GM21723 (cell line): ENCODE measurements at regions not wholly inside any gene's neighbourhood (a gene's known extent, or its start where the extent isn't known, plus 50 kb on each side); places are given as distances from the start of the nearest gene placed in this dataset.

Experiments
- ATAC-seq: cut with Tn5 transposase; IDR thresholded peaks from one replicate; pipeline ENCODE4 v1.9.1; 2021; ENCODE audit warnings: mild to moderate bottlenecking, moderate library complexity; ENCODE audit not compliant: unreplicated experiment

DNA sequence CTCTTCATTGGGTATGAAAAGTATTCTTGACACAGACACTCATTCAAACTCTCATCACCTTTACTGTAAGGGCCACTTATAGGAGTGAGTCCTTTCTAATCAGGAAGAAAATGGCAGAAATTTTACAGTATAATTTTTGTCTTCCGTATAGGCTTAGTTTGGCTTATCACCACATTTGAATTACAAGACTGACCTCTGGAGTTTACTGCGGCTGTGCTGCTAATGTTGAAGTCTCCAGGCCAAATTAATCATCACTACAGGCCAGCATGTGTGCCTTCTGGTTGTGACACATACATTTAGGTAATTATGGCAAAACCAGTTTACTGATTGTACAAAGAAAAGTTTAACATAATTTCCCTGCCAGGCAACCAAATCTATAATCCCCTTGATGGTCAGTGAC lies 753.6 kb upstream of the GCFC2 start:
- ATAC-seq = no peak

DNA sequence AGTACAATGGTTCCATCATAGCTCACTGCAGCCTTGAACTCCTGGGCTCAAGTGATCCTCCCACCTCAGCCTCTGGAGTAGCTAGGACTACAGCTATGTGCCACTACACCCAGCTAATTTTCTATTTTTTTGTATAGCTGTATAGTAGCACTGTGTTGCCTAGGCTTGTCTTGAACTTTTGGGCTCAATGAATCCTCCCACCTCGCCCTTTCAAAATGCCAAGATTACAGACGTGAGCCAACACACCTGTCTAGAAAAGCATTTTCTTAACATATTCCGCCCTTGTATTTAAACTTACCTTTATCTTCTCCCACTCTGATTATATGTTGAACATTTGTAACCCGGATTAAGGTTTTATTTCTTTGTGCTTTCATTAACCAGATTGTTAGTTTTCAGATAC lies 750.7 kb upstream of the GCFC2 start:
- ATAC-seq = no peak

DNA sequence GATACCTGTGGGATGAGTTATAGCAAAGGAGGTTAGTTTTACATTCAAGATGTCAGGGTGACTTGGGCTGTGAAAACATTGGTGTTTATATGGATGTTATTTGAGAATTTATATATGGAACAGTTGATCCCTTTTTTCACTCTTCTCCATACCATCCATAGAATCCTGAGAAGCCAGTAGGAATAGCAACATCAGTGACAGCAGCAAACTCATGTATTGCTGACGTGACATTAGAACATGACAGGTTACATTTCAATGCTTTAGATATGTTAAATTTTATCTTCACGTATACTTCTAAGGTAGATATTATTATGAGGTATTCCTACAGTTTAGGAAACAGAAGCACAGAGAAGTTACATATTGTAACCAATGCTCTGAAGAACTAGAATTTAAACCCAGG lies 745.2 kb upstream of the GCFC2 start:
- ATAC-seq = no peak

DNA sequence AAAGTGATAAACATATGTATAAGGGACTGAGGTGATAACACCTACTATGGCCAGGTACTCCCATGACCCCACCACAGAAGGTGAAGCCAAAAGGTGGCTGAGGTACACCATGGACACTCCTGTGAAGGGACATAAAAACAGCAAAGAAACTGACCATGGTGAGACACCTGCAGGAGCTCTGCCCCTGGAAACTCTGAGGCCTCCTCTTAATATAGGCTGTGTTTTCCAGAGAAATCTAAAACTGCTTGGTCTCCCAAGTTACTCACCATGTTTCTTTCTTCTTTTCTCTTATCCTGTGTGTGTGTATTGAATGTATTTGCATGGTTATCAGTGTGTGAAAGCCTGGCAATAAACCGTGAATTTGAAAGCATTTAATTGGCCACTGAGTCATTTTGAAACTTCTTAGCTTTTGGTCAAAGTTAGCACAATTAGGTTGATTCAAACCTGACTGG lies 739.3 kb upstream of the GCFC2 start:
- ATAC-seq = no peak

DNA sequence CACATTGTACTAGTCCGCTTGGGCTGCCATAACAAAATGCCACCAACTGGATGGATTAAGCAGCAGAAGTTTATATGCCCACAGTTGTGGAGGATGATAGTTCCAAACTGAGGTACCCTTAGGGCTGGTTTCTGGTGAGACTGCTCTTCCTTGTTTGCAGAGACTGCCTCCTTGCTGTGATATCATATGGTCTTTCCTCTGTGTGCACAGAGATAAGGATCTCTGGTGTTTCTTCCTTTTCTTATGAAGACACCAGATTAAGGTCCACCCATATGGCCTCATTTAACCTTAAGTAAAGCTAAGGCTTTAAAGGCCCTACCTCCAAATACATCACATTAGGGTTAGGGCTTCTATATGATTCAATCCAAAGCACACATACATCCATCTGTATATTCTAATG lies 738.2 kb upstream of the GCFC2 start:
- ATAC-seq = no peak

DNA sequence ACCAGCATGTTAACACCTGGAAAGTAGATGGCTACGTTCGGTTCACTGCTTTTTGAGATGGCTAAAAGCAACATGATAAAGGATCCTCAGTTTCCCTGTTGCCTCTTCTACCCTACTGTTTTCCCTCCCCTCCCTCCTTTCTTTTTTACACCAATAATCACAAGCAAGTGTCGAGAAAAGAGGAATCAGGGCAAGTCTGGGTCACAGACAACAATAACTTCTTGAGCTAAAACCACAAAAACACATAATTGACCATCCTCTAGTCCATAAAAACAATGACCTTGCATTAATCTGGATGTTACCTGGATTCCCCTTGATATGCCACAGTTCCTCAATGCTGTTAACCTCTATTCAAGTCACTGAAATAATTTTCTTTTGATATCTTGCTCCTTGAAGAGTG lies 736.6 kb upstream of the GCFC2 start:
- no peak for ATAC-seq

DNA sequence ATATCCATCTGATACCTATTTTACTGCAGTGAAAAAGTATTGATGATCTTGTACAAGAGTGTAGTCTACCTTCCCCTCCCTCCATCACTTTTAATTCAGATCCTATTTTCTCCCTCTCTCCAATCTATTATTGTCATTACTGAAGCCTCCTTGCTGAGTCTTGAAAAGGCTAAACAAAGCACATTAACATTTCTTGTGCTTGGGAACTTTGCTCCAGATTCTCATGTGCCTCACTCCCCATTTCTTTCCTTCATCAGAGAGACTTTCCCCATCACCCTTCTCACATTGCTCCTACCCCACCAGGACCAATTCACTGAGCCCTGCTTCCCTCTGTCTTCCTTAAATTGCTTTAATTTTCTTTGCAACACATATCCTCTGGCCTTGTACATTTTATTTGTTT lies 736.2 kb upstream of the GCFC2 start:
- no peak for ATAC-seq

DNA sequence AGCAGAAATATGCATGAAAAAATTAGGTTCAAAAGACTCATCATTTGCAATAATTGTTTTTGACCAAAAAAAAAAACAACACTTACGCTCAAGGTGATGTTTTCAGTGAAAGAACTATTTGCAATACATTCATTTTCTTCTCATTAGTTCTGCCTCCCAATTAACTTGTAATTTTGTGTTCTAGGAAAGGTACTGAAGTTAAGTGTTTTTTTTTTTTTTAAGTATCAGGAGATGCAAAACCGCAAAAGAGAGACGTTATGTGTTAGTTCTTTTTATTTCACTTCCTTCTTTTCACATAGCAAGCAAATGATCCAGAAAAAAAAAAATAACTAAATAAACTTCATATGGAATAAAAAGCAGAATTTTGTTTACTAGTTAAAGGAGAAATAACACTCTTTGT lies 735.2 kb upstream of the GCFC2 start:
- no peak for ATAC-seq

DNA sequence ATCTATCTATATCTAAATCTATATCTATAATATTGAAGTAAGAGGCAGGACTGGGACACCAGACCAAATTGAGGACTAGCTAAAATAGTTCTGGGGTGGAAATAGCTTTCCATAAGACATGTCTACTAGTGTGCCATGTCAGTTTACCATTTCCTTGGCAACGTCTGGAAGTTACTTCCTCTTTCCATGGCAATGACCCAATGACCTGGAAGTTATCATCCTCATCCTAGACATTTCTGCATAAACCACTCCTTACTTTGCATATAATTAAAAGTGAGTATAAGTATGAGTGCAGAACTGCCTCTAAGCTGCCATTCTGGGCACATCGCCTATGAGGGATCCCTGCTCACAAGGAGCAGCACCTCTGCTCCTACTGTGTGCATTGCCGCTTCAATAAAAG lies 734.0 kb upstream of the GCFC2 start:
- ATAC-seq = no peak

DNA sequence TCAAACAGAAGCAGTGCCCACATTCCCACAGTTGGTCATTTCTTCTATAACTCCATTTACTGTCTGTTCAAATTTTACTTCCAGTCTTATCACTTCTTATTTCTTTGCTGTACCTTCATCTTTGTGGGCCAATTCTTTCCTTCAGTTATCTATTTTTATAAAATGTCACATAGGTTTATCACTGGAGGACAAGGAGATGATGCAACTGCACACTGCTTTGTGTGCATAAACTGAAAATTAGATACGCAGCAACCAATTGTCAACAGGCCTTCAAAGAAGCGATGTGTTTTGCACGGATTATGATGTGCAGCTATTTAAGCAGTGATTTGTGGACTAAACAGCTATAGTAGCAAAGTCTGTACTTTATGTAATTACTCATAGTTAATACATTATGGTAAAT lies 726.8 kb upstream of the GCFC2 start:
- ATAC-seq = no peak

DNA sequence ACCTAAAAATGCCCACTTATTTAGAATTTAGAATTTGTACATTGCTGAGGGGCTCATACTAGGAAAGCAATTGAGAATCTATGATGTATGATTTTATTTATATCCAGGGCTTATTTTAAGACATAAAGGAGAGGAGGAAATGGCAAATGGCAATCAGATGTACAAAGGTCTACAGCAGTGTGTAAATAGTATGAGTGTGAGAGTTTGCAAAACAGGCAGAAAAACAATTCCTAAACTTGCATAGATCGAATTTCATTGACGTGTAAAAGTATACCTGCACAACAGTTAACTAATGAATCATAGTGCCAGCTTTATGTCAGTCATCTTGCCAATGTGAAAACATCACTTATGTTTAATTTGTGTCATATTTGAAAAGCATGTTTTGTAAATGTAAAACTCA lies 718.7 kb upstream of the GCFC2 start:
- no peak for ATAC-seq

DNA sequence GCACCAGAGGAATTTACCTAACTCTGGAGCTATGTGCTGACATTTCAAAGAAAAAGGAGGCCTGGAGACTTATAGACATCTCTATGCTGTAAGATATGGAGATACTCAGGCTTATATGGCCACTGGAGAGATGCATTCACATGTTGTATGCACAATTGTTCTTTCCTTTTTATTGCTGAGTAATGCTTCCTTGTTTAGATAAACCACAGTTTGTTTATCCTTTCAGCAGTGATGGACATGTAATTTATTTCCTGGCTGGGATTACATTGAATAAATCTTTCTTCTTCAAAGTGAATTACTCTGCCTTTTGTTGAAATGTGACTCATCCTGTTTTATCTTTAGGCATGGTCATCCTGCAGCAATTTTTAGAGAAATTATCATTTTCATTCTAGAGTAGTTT lies 716.7 kb upstream of the GCFC2 start:
- no peak for ATAC-seq

DNA sequence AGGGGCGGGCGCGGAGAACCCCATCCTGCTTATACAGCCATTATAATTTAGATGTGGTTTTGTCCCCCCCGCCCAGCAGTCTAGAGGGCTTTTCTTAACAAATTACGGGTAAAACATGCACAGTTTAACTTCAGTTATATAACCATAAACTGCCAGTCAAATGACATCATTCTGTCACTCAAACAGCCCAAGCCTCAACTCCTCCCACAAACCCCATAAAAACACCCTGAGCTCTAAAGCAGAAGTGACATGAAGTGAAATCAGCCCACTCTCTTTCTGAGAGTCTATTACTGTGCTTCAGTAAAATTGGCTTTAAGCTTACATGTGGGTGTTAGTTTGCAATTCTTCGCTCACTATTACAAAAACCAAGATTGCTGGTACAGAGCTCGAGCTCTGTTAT lies 705.1 kb upstream of the GCFC2 start:
- no peak for ATAC-seq

DNA sequence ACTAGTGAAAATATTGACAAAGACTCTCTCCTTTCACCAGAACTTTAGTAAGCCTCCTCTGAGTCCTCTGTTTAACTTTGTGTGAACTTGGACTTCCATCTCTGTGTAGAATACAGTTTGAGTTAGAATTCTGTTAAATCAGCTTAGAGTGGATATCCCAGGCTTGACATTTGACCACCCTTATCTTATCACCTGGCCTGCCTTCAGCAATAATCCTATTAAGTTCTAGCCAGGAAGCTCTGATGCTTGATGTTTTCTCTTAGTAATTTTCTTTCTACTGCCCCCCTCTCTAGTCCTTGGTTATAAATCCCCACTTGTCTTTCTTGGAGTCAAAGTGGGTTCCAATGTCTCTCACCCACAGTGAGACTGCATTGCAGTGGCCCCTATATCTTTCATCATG lies 702.7 kb upstream of the GCFC2 start:
- ATAC-seq = no peak

DNA sequence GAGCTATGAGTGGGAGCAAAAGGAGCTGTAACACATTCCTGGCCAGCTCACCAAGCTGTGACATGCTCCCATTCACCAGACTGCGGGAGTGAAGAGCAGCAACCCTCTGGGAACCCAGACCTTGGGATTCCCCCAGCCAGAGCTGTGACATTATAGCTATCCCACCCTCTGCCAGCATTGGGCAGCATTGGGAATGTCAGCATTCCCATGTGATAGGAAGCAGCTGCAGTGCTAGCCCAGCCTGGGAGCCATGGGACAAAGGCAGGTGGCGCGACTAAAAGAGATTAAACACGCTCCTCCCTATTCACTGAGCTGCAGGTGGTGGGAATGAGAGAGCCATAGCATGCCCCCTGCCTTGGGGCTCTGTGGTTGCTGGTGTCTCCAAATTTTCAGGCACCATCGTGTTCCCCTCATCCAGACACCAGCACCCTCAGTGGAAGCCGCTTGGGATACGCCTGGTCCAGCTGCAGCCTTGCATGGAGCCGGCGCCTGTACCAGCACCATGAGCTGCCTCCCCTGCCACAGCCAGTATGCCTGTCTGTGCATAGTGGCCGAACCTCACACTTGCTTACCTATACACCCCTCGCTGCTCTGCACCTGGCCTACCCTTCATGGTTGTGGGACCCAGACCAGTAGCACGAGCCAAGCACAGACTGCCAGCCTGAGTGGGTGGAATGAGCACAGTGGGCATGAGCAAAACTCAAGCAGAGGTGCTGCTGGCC lies 695.6 kb upstream of the GCFC2 start:
- ATAC-seq = no peak

DNA sequence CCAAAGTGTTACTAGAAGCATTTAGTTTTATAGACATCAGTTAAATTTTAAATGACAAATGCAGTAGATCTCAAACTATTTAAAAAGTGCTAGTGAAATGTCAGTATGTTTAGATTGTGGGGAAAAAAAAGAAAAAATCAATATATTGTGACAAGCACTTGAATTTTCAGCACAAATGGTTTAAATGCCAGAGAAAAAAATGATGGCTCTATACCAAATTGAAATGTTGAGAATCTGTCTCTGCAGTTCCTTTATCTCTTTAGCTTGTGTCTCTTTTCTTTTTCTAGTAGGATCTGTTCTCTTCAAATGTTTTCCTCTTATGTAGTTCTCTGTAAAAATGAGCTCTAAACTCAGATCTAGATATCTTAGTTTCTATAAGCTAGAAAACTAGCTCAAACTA lies 682.6 kb upstream of the GCFC2 start:
- ATAC-seq = no peak

DNA sequence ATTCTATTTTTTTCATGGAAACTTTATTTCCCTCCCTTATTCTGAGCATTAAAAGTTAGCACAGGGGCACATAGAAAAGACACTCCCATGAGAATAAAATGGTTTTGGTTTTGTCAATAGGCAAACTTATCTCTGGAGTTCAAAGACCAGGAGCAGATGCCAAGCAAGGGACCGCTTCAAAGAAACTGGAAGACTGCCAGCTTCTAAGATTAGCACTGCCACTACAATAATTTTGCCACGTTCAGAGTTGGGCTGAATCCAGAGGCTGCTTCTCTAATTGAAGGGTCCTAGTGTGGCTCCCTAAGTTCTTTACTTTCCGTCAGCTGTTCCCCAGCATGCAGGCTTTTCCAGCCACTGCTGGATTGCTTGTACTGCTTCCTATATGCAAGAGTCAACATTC lies 681.0 kb upstream of the GCFC2 start:
- ATAC-seq = no peak

DNA sequence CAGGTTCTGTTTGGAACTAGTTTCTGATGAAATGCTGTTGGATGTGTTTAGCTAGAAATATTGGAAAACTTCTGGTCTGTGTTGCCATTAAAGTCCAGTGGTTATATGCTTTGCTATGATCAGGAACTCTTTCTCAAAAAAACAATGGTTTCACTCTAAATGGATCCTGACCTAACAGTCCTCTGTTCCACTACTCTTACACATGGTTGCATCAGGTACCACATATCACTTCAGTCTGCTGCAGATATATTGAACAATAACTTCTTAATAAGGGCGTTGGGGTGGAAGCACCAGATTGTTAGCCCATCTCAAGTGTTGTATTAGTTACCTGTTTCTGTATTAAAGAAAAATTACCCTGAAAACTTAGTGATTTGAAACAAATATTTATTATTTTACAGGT lies 676.6 kb upstream of the GCFC2 start:
- no peak for ATAC-seq

DNA sequence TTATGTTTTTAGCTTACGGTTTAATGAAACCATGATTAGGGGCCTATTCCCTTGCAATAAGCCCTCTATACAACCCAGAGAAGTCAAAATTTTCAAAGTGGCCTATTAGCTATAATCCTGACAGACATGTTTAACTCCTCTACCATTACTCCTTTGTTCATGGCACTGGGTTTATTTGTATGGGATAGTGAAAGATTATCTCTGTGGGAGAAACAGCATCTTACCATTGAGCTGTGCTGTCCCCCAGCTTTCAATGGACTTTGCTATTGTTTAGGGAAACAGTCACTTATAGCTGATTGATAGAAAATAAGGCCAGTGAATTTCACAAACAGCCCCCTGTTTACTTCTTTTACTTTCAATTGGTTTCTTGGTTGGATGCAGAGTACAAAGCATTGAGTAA lies 675.2 kb upstream of the GCFC2 start:
- no peak for ATAC-seq

DNA sequence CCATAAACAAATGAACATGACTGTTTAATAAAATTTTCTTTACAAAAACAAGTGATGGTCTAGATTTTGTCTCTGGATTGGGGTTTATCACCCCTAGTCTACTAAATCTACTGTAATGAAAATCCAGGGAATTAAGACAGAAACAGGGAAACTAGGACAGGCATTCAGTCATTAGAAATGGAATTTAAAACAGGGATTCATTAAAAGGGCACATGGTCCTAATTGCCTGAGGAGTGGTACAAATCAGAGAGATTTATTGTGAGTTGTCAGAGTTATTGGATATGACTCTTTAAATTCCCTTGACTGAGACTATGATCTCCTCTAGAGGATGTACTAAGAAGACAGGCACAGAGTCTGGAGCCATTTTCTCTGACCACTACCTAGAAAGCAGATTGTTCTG lies 670.9 kb upstream of the GCFC2 start:
- ATAC-seq = no peak

DNA sequence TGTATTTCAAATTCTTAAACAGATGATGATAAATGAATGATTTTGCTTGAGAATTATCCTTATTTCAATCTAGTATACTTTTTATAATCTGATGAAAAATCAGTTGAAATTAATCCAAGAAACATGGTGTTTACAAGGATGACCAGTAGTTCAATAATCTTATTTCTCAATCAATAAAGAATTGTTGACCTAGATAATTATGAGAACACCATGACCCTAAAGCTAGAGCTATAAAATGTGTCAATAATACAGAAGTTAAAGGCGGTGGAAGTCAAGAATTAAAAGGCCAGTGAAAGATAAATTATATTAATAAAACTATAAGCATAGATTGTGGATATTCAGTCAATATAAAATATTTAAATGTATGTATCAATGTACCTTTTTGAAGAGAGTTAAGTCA lies 667.4 kb upstream of the GCFC2 start:
- no peak for ATAC-seq

DNA sequence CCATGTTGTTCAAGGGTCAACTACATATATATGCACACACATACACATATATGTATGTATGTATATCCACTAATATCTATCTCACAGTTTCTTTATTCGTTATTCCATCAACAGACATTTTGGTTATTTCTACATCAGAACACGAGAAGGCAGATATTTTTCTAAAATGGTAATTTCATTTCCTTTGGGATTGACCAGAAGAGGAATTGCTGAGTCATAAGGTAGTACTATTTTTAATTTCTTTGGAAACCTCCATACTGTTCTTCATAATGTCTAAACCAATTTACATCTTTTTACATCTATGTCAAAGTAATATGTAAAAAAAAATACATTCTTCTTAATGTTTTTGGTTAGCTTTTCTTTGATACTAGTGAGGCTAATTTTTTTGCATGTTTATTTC lies 630.7 kb upstream of the GCFC2 start:
- no peak for ATAC-seq

DNA sequence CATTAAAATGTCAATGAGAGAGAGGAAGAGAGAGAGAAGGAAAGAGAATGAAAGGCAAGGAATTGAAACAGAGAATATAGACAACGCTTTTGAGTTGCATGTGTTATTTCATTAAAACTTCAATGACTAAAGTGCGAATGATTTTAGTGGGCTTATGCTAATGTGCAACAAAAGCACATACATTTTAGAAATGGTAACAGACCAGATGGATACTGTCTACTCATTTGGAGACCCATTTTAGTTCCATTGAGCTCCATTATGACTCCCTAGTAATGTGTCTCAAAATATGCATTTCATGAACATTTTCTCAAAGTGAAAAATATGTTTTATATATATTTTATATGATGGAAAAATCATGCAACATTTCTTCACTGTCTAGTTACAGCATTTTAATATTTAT lies 622.2 kb upstream of the GCFC2 start:
- ATAC-seq = no peak
